HG02981 (cell line): ENCODE measurements at regions not wholly inside any gene's neighbourhood (a gene's known extent, or its start where the extent isn't known, plus 50 kb on each side); places are given as distances from the start of the nearest gene placed in this dataset.
"Not testable (repeated sequence)": the region's sequence is repeated elsewhere in the genome, so short reads cannot be mapped to it uniquely, and the experiment has no call there.

ENCODE experiments used
- ATAC-seq: cut with Tn5 transposase; IDR thresholded peaks from one replicate; pipeline ENCODE4 v1.9.1; 2021; ENCODE audit warnings: mild to moderate bottlenecking, moderate library complexity; ENCODE audit not compliant: unreplicated experiment

- ATAC-seq: no peak
These were observed 488.0 kb downstream of the BCKDHB start for GRCh38 chr6:80594461-80594860.

GRCh38 chr6:80592436-80592835 is 486.0 kb downstream of the BCKDHB start:
- no peak for ATAC-seq

- ATAC-seq: no peak
These were observed 479.8 kb downstream of the BCKDHB start for GRCh38 chr6:80586242-80586641.

- no peak for ATAC-seq
These were observed 473.0 kb downstream of the BCKDHB start for GRCh38 chr6:80579391-80580023.

- ATAC-seq: not testable (repeated sequence)
These were observed 466.8 kb downstream of the BCKDHB start for GRCh38 chr6:80573320-80573719.

- no peak for ATAC-seq
These were observed 459.9 kb downstream of the BCKDHB start for GRCh38 chr6:80566361-80566760.

- no peak for ATAC-seq
These were observed 446.7 kb downstream of the BCKDHB start for GRCh38 chr6:80553071-80553740.

- no peak for ATAC-seq
These were observed 444.3 kb downstream of the BCKDHB start for GRCh38 chr6:80550748-80551147.

GRCh38 chr6:80550281-80550680 is 443.8 kb downstream of the BCKDHB start:
- ATAC-seq: no peak

- no peak for ATAC-seq
These were observed 442.1 kb downstream of the BCKDHB start for GRCh38 chr6:80548532-80548931.

- ATAC-seq: no peak
These were observed 441.4 kb downstream of the BCKDHB start for GRCh38 chr6:80547827-80548226.

- ATAC-seq: no peak
These were observed 438.7 kb downstream of the BCKDHB start for GRCh38 chr6:80544976-80545722.

- ATAC-seq: no peak
These were observed 438.1 kb downstream of the BCKDHB start for GRCh38 chr6:80544555-80544954.

- ATAC-seq: no peak
These were observed 437.2 kb downstream of the BCKDHB start for GRCh38 chr6:80543598-80544222.

- no peak for ATAC-seq
These were observed 436.7 kb downstream of the BCKDHB start for GRCh38 chr6:80543151-80543550.

- ATAC-seq: no peak
These were observed 435.4 kb downstream of the BCKDHB start for GRCh38 chr6:80541886-80542285.

- peak; percentile 62 for ATAC-seq
These were observed 434.7 kb downstream of the BCKDHB start for GRCh38 chr6:80541181-80541580.

- no peak for ATAC-seq
These were observed 434.2 kb downstream of the BCKDHB start for GRCh38 chr6:80540700-80541099.

GRCh38 chr6:80537118-80537972 is 430.9 kb downstream of the BCKDHB start:
- no peak for ATAC-seq

GRCh38 chr6:80535914-80536565 is 429.6 kb downstream of the BCKDHB start:
- ATAC-seq: no peak
